Neural cell (in vitro differentiated cells): ENCODE measurements at regions not wholly inside any gene's neighbourhood (a gene's known extent, or its start where the extent isn't known, plus 50 kb on each side); places are given as distances from the start of the nearest gene placed in this dataset.

ENCODE experiments used
- H2AFZ ChIP-seq: fragments of 200-600, 300-800 bp; sonication (generic), shearing (Covaris generic); 2 replicates; pipeline ENCODE4 v1.6.0; 2014; ENCODE audit warnings: low read depth, mild to moderate bottlenecking, antibody characterized with exemption, low read length, moderate library complexity
- H3F3A ChIP-seq: fragments of 200-600 bp; shearing (Covaris generic); 2 replicates; pipeline ENCODE4 v1.6.1; 2016; ENCODE audit warnings: mild to moderate bottlenecking, moderate library complexity, mixed read lengths, antibody characterized with exemption, low read length; ENCODE audit not compliant: insufficient read depth, poor library complexity, severe bottlenecking
- H3K27ac ChIP-seq: fragments of 200-600, 300-800 bp; sonication (generic), shearing (Covaris generic); 2 replicates; pipeline ENCODE4 v1.5.1; 2014; ENCODE audit warnings: mild to moderate bottlenecking, low read length, moderate library complexity
- H3K27me3 ChIP-seq: fragments of 300-800, 200-600 bp; sonication (generic), shearing (Covaris generic); 2 replicates; pipeline ENCODE4 v1.6.0; 2014; ENCODE audit warnings: mild to moderate bottlenecking, low read depth, low read length, moderate library complexity; ENCODE audit not compliant: insufficient read depth
- H3K36me3 ChIP-seq: fragments of 300-800, 200-600 bp; sonication (generic), shearing (Covaris generic); 2 replicates; pipeline ENCODE4 v1.5.1; 2014; ENCODE audit warnings: mild to moderate bottlenecking, antibody characterized with exemption, low read length, moderate library complexity; ENCODE audit not compliant: insufficient read depth
- H3K4me2 ChIP-seq: fragments of 300-800, 200-600 bp; sonication (generic), shearing (Covaris generic); 2 replicates; pipeline ENCODE4 v1.6.0; 2014; ENCODE audit warnings: mild to moderate bottlenecking, low read length
- H3K4me3 ChIP-seq: fragments of 300-800, 200-600 bp; sonication (generic), shearing (Covaris generic); 2 replicates; pipeline ENCODE4 v1.5.1; 2014; ENCODE audit warnings: mild to moderate bottlenecking, low read length, moderate library complexity
- H3K79me2 ChIP-seq: fragments of 200-600 bp; shearing (Covaris generic); replicated peaks from 2 replicates; pipeline ENCODE4 v1.6.0; 2014; ENCODE audit warnings: mild to moderate bottlenecking, low read length, moderate library complexity; ENCODE audit not compliant: insufficient read depth
- H3K9ac ChIP-seq: fragments of 300-800, 200-600 bp; sonication (generic), shearing (Covaris generic); 2 replicates; pipeline ENCODE4 v1.6.1; 2016; ENCODE audit warnings: mild to moderate bottlenecking, low read length, mixed read lengths
- H3K9me2 ChIP-seq: fragments of 200-600 bp; shearing (Covaris generic); 2 replicates; pipeline ENCODE4 v1.6.1; 2016; ENCODE audit warnings: mild to moderate bottlenecking, low read length, mixed read lengths; ENCODE audit not compliant: insufficient read depth
- H3K9me3 ChIP-seq: fragments of 200-600, 300-800 bp; sonication (generic), shearing (Covaris generic); 2 replicates; pipeline ENCODE4 v1.6.1; 2016; ENCODE audit warnings: mild to moderate bottlenecking, mixed run types, low read length, moderate library complexity, mixed read lengths
- H4K20me1 ChIP-seq: fragments of 200-600 bp; shearing (Covaris generic); 2 replicates; pipeline ENCODE4 v1.6.1; 2016; ENCODE audit warnings: mild to moderate bottlenecking, mixed run types; ENCODE audit not compliant: insufficient read depth
- EP300 ChIP-seq: fragments of 450-650 bp; conservative IDR thresholded peaks from 2 replicates; pipeline ENCODE4 v1.6.1; 2014; ENCODE audit warnings: antibody characterized with exemption, mild to moderate bottlenecking, moderate library complexity; ENCODE audit not compliant: poor library complexity, severe bottlenecking
- EZH2 ChIP-seq: fragments of 200-600, 300-800 bp; shearing (Covaris generic), sonication (generic); IDR thresholded peaks from 2 replicates; pipeline ENCODE4 v1.6.1; 2014; ENCODE audit warnings: antibody characterized with exemption, low read length, borderline replicate concordance, mild to moderate bottlenecking; ENCODE audit not compliant: insufficient read depth, poor library complexity, severe bottlenecking
- MXI1 ChIP-seq: fragments of 450-650 bp; conservative IDR thresholded peaks from 2 replicates; pipeline ENCODE4 v1.6.1; 2014; ENCODE audit warnings: antibody characterized with exemption, mild to moderate bottlenecking; ENCODE audit not compliant: poor library complexity, severe bottlenecking
- POLR2AphosphoS5 ChIP-seq: IDR thresholded peaks from 2 replicates; pipeline ENCODE4 v1.6.1; 2012
- RAD21 ChIP-seq: fragments of 450-650 bp; conservative IDR thresholded peaks from 2 replicates; pipeline ENCODE4 v1.6.1; 2014; ENCODE audit warnings: antibody characterized with exemption, mild to moderate bottlenecking, moderate library complexity
- REST ChIP-seq: IDR thresholded peaks from 2 replicates; pipeline ENCODE4 v1.6.1; 2012; ENCODE audit warnings: borderline replicate concordance
- SMC3 ChIP-seq: fragments of 450-650 bp; conservative IDR thresholded peaks from 2 replicates; pipeline ENCODE4 v1.6.1; 2014; ENCODE audit warnings: antibody characterized with exemption, mild to moderate bottlenecking, moderate library complexity; ENCODE audit not compliant: poor library complexity
- TAF1 ChIP-seq: IDR thresholded peaks from 2 replicates; pipeline ENCODE4 v1.6.1; 2012; ENCODE audit warnings: low read depth
- TF ChIP-seq, protein P1 (sequence below): fragments of 450-650 bp; IDR thresholded peaks from 2 replicates; pipeline ENCODE4 v1.5.1; 2014; ENCODE audit warnings: antibody characterized with exemption, mild to moderate bottlenecking, moderate library complexity; ENCODE audit not compliant: poor library complexity, severe bottlenecking

GRCh38 chr3:165382672-165383071, 186.5 kb upstream of the SLITRK3 start:
- H3K27ac ChIP-seq, result no peak overlapping the region
- H3K9me3 ChIP-seq, result no peaks in the 10 kb centered on the region
- no peak overlapping the region for H3K4me3 ChIP-seq
- H3K9me2 ChIP-seq, result no peaks in the 10 kb centered on the region
- H2AFZ ChIP-seq, result no peak overlapping the region
- H3K79me2 ChIP-seq, result no peaks in the 10 kb centered on the region
- H3K36me3 ChIP-seq, result no peaks in the 10 kb centered on the region
- H3K27me3 ChIP-seq, result no peaks in the 10 kb centered on the region
- no peaks in the 10 kb centered on the region for H4K20me1 ChIP-seq
- no peak overlapping the region for H3K9ac ChIP-seq
- no peak overlapping the region for H3K4me2 ChIP-seq
- H3F3A ChIP-seq, result no peaks in the 10 kb centered on the region
- TF ChIP-seq REST (no peak), SMC3 (no peak), RAD21 (no peak), EZH2 (no peak), TAF1 (no peak), EP300 (no peak), POLR2AphosphoS5 (no peak)
- TF ChIP-seq, protein P1, sequence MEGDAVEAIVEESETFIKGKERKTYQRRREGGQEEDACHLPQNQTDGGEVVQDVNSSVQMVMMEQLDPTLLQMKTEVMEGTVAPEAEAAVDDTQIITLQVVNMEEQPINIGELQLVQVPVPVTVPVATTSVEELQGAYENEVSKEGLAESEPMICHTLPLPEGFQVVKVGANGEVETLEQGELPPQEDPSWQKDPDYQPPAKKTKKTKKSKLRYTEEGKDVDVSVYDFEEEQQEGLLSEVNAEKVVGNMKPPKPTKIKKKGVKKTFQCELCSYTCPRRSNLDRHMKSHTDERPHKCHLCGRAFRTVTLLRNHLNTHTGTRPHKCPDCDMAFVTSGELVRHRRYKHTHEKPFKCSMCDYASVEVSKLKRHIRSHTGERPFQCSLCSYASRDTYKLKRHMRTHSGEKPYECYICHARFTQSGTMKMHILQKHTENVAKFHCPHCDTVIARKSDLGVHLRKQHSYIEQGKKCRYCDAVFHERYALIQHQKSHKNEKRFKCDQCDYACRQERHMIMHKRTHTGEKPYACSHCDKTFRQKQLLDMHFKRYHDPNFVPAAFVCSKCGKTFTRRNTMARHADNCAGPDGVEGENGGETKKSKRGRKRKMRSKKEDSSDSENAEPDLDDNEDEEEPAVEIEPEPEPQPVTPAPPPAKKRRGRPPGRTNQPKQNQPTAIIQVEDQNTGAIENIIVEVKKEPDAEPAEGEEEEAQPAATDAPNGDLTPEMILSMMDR, result no peak

DNA sequence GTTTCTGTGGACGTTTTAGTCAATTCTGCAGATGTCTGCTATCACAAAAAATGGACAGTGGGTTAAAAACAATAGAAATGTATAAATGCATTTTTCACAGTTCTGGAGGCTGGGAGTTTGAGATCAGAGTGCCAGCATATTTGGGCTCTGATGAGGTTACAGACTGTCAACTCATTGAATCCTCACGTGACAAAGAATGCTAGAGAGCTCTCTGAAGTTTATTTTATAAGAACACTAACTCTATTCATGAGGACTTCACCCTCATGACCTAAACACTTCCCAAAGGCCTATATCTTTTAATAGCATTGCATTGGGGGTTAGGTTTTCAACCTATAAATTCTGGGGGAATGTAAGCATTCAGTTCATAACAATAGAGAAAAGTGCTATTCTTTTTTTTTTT, 182.6 kb upstream of the SLITRK3 start:
- Histone ChIP-seq H3K9ac (no peak overlapping the region), H3K79me2 (no peaks in the 10 kb centered on the region), H2AFZ (no peak overlapping the region), H3F3A (no peaks in the 10 kb centered on the region), H4K20me1 (no peaks in the 10 kb centered on the region), H3K27me3 (no peaks in the 10 kb centered on the region), H3K4me2 (no peak overlapping the region), H3K27ac (no peak overlapping the region), H3K9me2 (no peaks in the 10 kb centered on the region), H3K4me3 (no peak overlapping the region), H3K9me3 (no peaks in the 10 kb centered on the region), H3K36me3 (no peaks in the 10 kb centered on the region)
- TF ChIP-seq RAD21, result no peak
- no peak for TF ChIP-seq TAF1
- no peak for TF ChIP-seq SMC3
- no peak for TF ChIP-seq MXI1
- TF ChIP-seq POLR2AphosphoS5, result no peak
- TF ChIP-seq EZH2, result no peak
- TF ChIP-seq, protein P1, result no peak
- no peak for TF ChIP-seq REST
